Muscle layer of colon (tissue), 2 donors: ENCODE measurements at regions not wholly inside any gene's neighbourhood (a gene's known extent, or its start where the extent isn't known, plus 50 kb on each side); places are given as distances from the start of the nearest gene placed in this dataset.

ENCODE experiments used
- H3K27ac ChIP-seq: one replicate; pipeline ENCODE4 v1.7.0; 2013; ENCODE audit warnings: low read depth, mild to moderate bottlenecking, low read length, moderate library complexity
- H3K27me3 ChIP-seq, 2 donors: one replicate each; pipeline ENCODE4 v1.7.0; 2013; ENCODE audit warnings: low read length in 2 of 2, mild to moderate bottlenecking in 2 of 2; ENCODE audit not compliant: insufficient read depth in 2 of 2, control insufficient read depth in 1 of 2
- H3K36me3 ChIP-seq: one replicate; pipeline ENCODE4 v1.7.0; 2013; ENCODE audit warnings: mild to moderate bottlenecking, low read length; ENCODE audit not compliant: insufficient read depth
- H3K4me1 ChIP-seq: one replicate; pipeline ENCODE4 v1.7.0; 2013; ENCODE audit warnings: mild to moderate bottlenecking, low read length; ENCODE audit not compliant: insufficient read depth
- H3K4me3 ChIP-seq, 2 donors: one replicate each; pipeline ENCODE4 v1.7.0; 2013; ENCODE audit warnings: low read length in 2 of 2, low read depth in 1 of 2, mild to moderate bottlenecking in 1 of 2, moderate library complexity in 1 of 2
- H3K9ac ChIP-seq: one replicate; pipeline ENCODE4 v1.7.0; 2013; ENCODE audit warnings: low read length
- H3K9me3 ChIP-seq: one replicate; pipeline ENCODE4 v1.7.0; 2013; ENCODE audit warnings: mild to moderate bottlenecking, low read length
- donor health status: abdominal sarcoma.
- donor health status: Adenocarcinoma of cecum.

DNA sequence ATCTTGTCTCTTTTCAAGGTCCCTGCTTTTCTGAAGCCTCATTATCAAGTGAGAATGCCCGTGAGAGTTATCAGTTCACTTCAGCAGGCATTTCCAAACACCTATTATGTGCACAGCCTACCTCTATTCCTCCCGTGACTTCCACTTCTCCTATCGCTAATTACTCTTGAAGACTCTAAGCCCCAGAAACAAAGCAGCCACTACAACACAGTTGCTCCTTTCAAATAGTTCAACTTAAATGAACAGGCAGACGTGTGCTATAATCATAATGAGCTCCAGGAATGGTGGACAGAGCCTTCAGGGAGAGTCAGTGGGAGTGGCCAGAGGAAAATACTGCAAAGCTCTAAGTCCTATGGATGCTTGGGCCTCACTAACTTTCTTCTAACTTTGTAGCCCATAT is 159.0 kb downstream of the RDH14 start:
- Histone ChIP-seq H3K27me3 (no peaks in the 10 kb centered on the region), H3K9me3 (no peaks in the 10 kb centered on the region), H3K4me1 (peaks cover 4% of the 10 kb centered on the region), H3K4me3 (no peak overlapping the region), H3K9ac (no peak overlapping the region), H3K27ac (no peak overlapping the region), H3K36me3 (no peaks in the 10 kb centered on the region)

DNA sequence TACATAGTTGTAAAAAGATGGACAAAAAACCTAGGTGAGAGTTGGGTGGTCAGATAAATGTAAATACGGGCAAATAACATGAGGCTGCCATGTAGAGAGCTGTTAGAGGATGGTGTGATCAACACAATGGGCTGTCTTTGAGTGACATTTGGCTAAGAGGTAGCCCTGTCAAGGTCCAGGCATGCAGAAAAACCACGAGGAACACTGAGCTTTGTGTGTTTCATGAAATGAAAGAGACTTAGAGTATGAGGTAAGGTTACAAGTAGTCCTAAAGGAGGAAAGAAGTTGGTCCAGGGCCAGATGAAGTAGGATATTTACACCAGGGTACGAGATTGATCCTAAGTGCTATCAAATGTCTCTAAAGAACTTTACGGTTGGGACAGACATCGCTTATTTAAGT is 160.9 kb downstream of the RDH14 start:
- H3K4me3 ChIP-seq: no peak overlapping the region
- H3K9ac ChIP-seq: no peak overlapping the region
- H3K27ac ChIP-seq: no peak overlapping the region
- peaks cover 3% of the 10 kb centered on the region for H3K4me1 ChIP-seq
- H3K27me3 ChIP-seq: no peaks in the 10 kb centered on the region
- H3K9me3 ChIP-seq: no peaks in the 10 kb centered on the region
- no peaks in the 10 kb centered on the region for H3K36me3 ChIP-seq

GRCh38 chr2:18398833-18399232 is 161.6 kb downstream of the RDH14 start:
- no peak overlapping the region for H3K4me3 ChIP-seq
- H3K27me3 ChIP-seq: no peaks in the 10 kb centered on the region
- no peaks in the 10 kb centered on the region for H3K9me3 ChIP-seq
- no peak overlapping the region for H3K27ac ChIP-seq
- no peak overlapping the region for H3K9ac ChIP-seq
- no peaks in the 10 kb centered on the region for H3K36me3 ChIP-seq
- peaks cover 3% of the 10 kb centered on the region for H3K4me1 ChIP-seq

- Histone ChIP-seq H3K9me3 (no peaks in the 10 kb centered on the region), H3K9ac (no peak overlapping the region), H3K27me3 (no peaks in the 10 kb centered on the region), H3K4me1 (peaks cover 3% of the 10 kb centered on the region), H3K36me3 (no peaks in the 10 kb centered on the region), H3K4me3 (no peak overlapping the region), H3K27ac (no peak overlapping the region)
Measured at GRCh38 chr2:18396329-18397010, 164.0 kb downstream of the RDH14 start.

- Histone ChIP-seq H3K27ac (no peak overlapping the region), H3K27me3 (no peaks in the 10 kb centered on the region), H3K4me1 (peaks cover 3% of the 10 kb centered on the region), H3K9me3 (no peaks in the 10 kb centered on the region), H3K36me3 (no peaks in the 10 kb centered on the region), H3K4me3 (no peak overlapping the region), H3K9ac (no peak overlapping the region)
Measured at GRCh38 chr2:18395555-18395954, 164.9 kb downstream of the RDH14 start.

- no peak overlapping the region for H3K4me3 ChIP-seq
- no peaks in the 10 kb centered on the region for H3K27me3 ChIP-seq
- H3K27ac ChIP-seq: peak overlapping the region; percentile 60
- H3K4me1 ChIP-seq: peaks cover 14% of the 10 kb centered on the region
- H3K36me3 ChIP-seq: no peaks in the 10 kb centered on the region
- H3K9me3 ChIP-seq: no peaks in the 10 kb centered on the region
- no peak overlapping the region for H3K9ac ChIP-seq
Measured at GRCh38 chr2:18387441-18388206, 172.8 kb downstream of the RDH14 start.

DNA sequence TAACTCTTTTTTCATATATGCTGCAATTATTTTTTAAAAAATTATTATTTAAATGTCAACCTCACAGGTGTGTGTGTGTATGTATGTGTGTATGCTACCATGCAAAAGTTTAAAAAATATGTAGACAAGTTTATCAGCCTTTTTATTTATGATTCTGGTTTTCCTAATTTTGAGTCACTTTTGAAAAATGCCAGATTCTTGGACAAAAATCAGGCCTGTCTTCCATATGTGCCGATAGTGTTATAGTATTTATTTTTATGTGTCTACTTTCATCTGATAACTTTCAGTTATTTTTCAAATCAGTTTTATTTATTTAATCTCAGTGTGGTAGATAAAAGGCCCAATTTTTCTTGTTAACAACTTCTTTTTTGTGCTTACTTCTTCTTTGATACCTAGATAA is 176.2 kb downstream of the RDH14 start:
- Histone ChIP-seq H3K4me1 (peaks cover 14% of the 10 kb centered on the region), H3K9ac (no peak overlapping the region), H3K36me3 (no peaks in the 10 kb centered on the region), H3K4me3 (no peak overlapping the region), H3K27me3 (no peaks in the 10 kb centered on the region), H3K27ac (no peak overlapping the region), H3K9me3 (no peaks in the 10 kb centered on the region)

- H3K27ac ChIP-seq: no peak overlapping the region
- no peak overlapping the region for H3K9ac ChIP-seq
- H3K9me3 ChIP-seq: no peaks in the 10 kb centered on the region
- no peaks in the 10 kb centered on the region for H3K4me1 ChIP-seq
- no peaks in the 10 kb centered on the region for H3K36me3 ChIP-seq
- H3K27me3 ChIP-seq: no peaks in the 10 kb centered on the region
- H3K4me3 ChIP-seq: no peak overlapping the region
Measured at GRCh38 chr2:18381386-18381785, 179.1 kb downstream of the RDH14 start.

- no peaks in the 10 kb centered on the region for H3K36me3 ChIP-seq
- no peaks in the 10 kb centered on the region for H3K27me3 ChIP-seq
- no peak overlapping the region for H3K4me3 ChIP-seq
- H3K9ac ChIP-seq: no peak overlapping the region
- no peaks in the 10 kb centered on the region for H3K4me1 ChIP-seq
- no peak overlapping the region for H3K27ac ChIP-seq
- H3K9me3 ChIP-seq: no peaks in the 10 kb centered on the region
Measured at GRCh38 chr2:18380321-18380720, 180.1 kb downstream of the RDH14 start.

- Histone ChIP-seq H3K27ac (no peak overlapping the region), H3K36me3 (no peaks in the 10 kb centered on the region), H3K4me1 (no peaks in the 10 kb centered on the region), H3K9ac (no peak overlapping the region), H3K9me3 (no peaks in the 10 kb centered on the region), H3K27me3 (no peaks in the 10 kb centered on the region), H3K4me3 (no peak overlapping the region)
Measured at GRCh38 chr2:18379870-18380269, 180.6 kb downstream of the RDH14 start.

- no peaks in the 10 kb centered on the region for H3K27me3 ChIP-seq
- no peak overlapping the region for H3K4me3 ChIP-seq
- no peaks in the 10 kb centered on the region for H3K9me3 ChIP-seq
- H3K4me1 ChIP-seq: peaks cover 4% of the 10 kb centered on the region
- H3K9ac ChIP-seq: no peak overlapping the region
- H3K36me3 ChIP-seq: no peaks in the 10 kb centered on the region
- no peak overlapping the region for H3K27ac ChIP-seq
Measured at GRCh38 chr2:18378020-18378653, 182.3 kb downstream of the RDH14 start.
